ENCODE measurements at regions not wholly inside any gene's neighbourhood (a gene's known extent, or its start where the extent isn't known, plus 50 kb on each side); places are given as distances from the start of the nearest gene placed in this dataset.

DNA sequence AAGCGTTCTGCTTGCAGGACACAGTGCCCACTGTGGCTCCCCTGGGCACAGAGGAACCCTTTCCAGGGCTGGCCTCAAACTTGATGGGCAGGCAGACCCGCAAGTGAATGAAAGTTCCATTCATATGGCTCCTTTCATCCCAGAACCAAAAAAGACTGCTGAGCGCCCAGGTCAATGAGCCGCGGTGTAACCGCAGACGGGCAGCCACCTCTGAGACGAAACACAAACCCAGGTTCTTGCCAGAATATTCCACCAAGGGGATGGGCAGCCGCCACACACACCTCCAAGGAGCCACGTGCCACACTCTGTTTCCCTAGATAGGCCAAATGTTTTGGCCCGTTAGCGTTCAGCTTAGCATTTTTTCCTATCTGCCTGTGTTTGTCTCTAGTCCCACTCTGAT lies 82.8 kb upstream of the IGF1R start:
- no peak for TF ChIP-seq CTCF (IDR thresholded peaks at IDR 0.05)
- TF ChIP-seq POLR2A (IDR thresholded peaks at IDR 0.05): no peak
- Histone ChIP-seq H3K9me3 (no peaks in the 10 kb centered on the region), H3K27me3 (no peaks in the 10 kb centered on the region), H3K4me3 (no peak overlapping the region), H3K36me3 (ENCODE audit: low read depth, missing control alignments) (no peaks in the 10 kb centered on the region), H3K4me1 (no peaks in the 10 kb centered on the region), H3K27ac (no peak overlapping the region)
- intact Hi-C loops (cut with DNase I; ENCODE audit: low total_unique reads): no loop called here
- DNase-seq: no peak
- WGBS, 2 donors: 95 to 96% methylated on average over 12 of the region's 12 CpGs

- DNase-seq: no peak
- Histone ChIP-seq H3K27me3 (no peaks in the 10 kb centered on the region), H3K27ac (no peak overlapping the region), H3K36me3 (ENCODE audit: low read depth, missing control alignments) (no peaks in the 10 kb centered on the region), H3K4me1 (no peaks in the 10 kb centered on the region), H3K9me3 (no peaks in the 10 kb centered on the region), H3K4me3 (no peak overlapping the region)
- intact Hi-C loops (cut with DNase I; ENCODE audit: low total_unique reads): no loop called here
- no peak for TF ChIP-seq CTCF (IDR thresholded peaks at IDR 0.05)
- TF ChIP-seq POLR2A (IDR thresholded peaks at IDR 0.05): no peak
- 77 to 92% methylated on average over 7 of the region's 7 CpGs for WGBS, 2 donors
Observed at GRCh38 chr15:98567951-98568350, 80.4 kb upstream of the IGF1R start.

- H3K27me3 ChIP-seq: no peaks in the 10 kb centered on the region
- no peak overlapping the region for H3K27ac ChIP-seq
- no peaks in the 10 kb centered on the region for H3K4me1 ChIP-seq
- DNase-seq: no peak
- H3K36me3 ChIP-seq (ENCODE audit: low read depth, missing control alignments): no peaks in the 10 kb centered on the region
- intact Hi-C loops (cut with DNase I; ENCODE audit: low total_unique reads): no loop called here
- no peak overlapping the region for H3K4me3 ChIP-seq
- no peaks in the 10 kb centered on the region for H3K9me3 ChIP-seq
- whole genome bisulfite sequencing, 2 donors: 81 to 82% methylated on average over 3 of the region's 3 CpGs
- peak in 1 of 3 experiments; percentile 13 for TF ChIP-seq CTCF (IDR thresholded peaks at IDR 0.05)
- TF ChIP-seq POLR2A (IDR thresholded peaks at IDR 0.05): no peak
Observed at GRCh38 chr15:98568382-98569017, 79.8 kb upstream of the IGF1R start.

DNA sequence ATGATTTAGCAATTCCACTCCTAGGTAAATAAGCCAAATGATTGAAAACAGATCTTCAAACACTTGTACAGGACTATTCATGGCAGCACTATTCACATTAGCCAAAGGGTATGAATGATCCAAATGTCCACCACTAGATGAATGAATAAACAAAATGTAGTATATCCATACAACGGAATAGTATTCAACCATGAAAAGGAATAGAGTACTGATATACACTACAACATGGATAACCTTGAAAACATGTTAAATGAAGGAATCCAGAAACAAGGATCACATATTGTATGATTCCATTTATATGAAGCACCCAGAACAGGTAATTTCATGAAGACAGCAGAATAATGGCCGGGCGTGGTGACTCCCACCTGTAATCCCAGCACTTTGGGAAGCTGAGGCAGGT lies 78.2 kb upstream of the IGF1R start:
- WGBS, 2 donors: 88 to 100% methylated on average over 3 of the region's 3 CpGs
- H3K36me3 ChIP-seq (ENCODE audit: low read depth, missing control alignments): no peaks in the 10 kb centered on the region
- intact Hi-C loops (cut with DNase I; ENCODE audit: low total_unique reads): no loop called here
- no peak for DNase-seq
- H3K4me3 ChIP-seq: no peak overlapping the region
- TF ChIP-seq CTCF (IDR thresholded peaks at IDR 0.05) (no peak), POLR2A (IDR thresholded peaks at IDR 0.05) (no peak)
- no peaks in the 10 kb centered on the region for H3K27me3 ChIP-seq
- H3K4me1 ChIP-seq: no peaks in the 10 kb centered on the region
- H3K27ac ChIP-seq: no peak overlapping the region
- no peaks in the 10 kb centered on the region for H3K9me3 ChIP-seq

GRCh38 chr15:98580572-98580971 lies 67.8 kb upstream of the IGF1R start:
- Histone ChIP-seq H3K9me3 (no peaks in the 10 kb centered on the region), H3K27ac (no peak overlapping the region), H3K36me3 (ENCODE audit: low read depth, missing control alignments) (no peaks in the 10 kb centered on the region), H3K4me3 (no peak overlapping the region), H3K27me3 (no peaks in the 10 kb centered on the region), H3K4me1 (no peaks in the 10 kb centered on the region)
- no peak for TF ChIP-seq POLR2A (IDR thresholded peaks at IDR 0.05)
- no peak for TF ChIP-seq CTCF (IDR thresholded peaks at IDR 0.05)
- 29 to 32% methylated on average over 11 of the region's 11 CpGs for WGBS, 2 donors
- no peak for DNase-seq
- intact Hi-C loops (cut with DNase I; ENCODE audit: low total_unique reads): no loop called here
